Skeletal muscle tissue (tissue), 3 donors: ENCODE measurements at regions not wholly inside any gene's neighbourhood (a gene's known extent, or its start where the extent isn't known, plus 50 kb on each side); places are given as distances from the start of the nearest gene placed in this dataset.
"Not testable (repeated sequence)": the region's sequence is repeated elsewhere in the genome, so short reads cannot be mapped to it uniquely, and the experiment has no call there.

Experiments used
- H3K27ac ChIP-seq: one replicate; pipeline ENCODE4 v1.7.0; 2013; ENCODE audit warnings: mild to moderate bottlenecking, low read depth, low read length, inconsistent platforms
- H3K27me3 ChIP-seq, 3 donors: one replicate each; pipeline ENCODE4 v1.7.0; 2013; ENCODE audit warnings: low read length in 3 of 3; ENCODE audit not compliant: control insufficient read depth in 3 of 3, insufficient read depth in 3 of 3
- H3K36me3 ChIP-seq, 3 donors: one replicate each; pipeline ENCODE4 v1.7.0; 2013; ENCODE audit warnings: low read length in 3 of 3; ENCODE audit not compliant: control insufficient read depth in 3 of 3, insufficient read depth in 3 of 3
- H3K4me1 ChIP-seq, 3 donors: one replicate each; pipeline ENCODE4 v1.7.0; 2013; ENCODE audit warnings: low read length in 3 of 3, mild to moderate bottlenecking in 3 of 3; ENCODE audit not compliant: control insufficient read depth in 3 of 3, insufficient read depth in 3 of 3
- H3K4me3 ChIP-seq, 3 donors: one replicate each; pipeline ENCODE4 v1.7.0; 2013; ENCODE audit warnings: low read length in 3 of 3
- H3K9ac ChIP-seq, 3 donors: one replicate each; pipeline ENCODE4 v1.7.0; 2013; ENCODE audit warnings: low read length in 3 of 3, mild to moderate bottlenecking in 3 of 3, moderate library complexity in 2 of 3, low read depth in 1 of 3
- H3K9me3 ChIP-seq, 3 donors: one replicate each; pipeline ENCODE4 v1.7.0; 2013; ENCODE audit warnings: low read length in 3 of 3; ENCODE audit not compliant: control insufficient read depth in 3 of 3
- donor health status: Osteomylitis.

GRCh38 chr9:42798571-42798970, 615.1 kb downstream of the SPATA31A6 start:
- not testable (repeated sequence) for H3K36me3 ChIP-seq, H3K27me3 ChIP-seq, H3K4me3 ChIP-seq, H3K9ac ChIP-seq, H3K27ac ChIP-seq, H3K9me3 ChIP-seq, H3K4me1 ChIP-seq

DNA sequence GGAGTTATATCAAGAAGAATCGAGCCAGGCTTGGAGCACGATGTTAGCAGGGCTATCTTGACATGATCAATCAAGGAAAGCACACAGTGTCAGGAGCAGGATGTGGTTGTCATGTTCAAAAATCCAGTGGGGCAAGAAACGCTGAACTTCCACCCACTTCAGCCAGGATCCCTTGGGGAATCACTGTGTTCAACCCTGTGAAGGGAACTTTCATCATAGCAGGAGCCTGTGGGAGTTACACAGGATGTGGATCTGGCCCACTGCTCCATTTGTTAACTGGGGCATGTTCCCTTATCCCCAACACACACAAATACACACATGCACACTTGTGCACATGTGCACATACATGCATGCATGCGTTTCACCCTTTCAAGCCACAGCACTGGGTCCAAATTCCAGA, 619.3 kb downstream of the SPATA31A6 start:
- H3K4me3 ChIP-seq, H3K36me3 ChIP-seq, H3K9ac ChIP-seq, H3K9me3 ChIP-seq, H3K4me1 ChIP-seq, H3K27ac ChIP-seq, H3K27me3 ChIP-seq: not testable (repeated sequence)

- H3K9ac ChIP-seq, H3K36me3 ChIP-seq, H3K27me3 ChIP-seq, H3K4me3 ChIP-seq, H3K9me3 ChIP-seq, H3K27ac ChIP-seq, H3K4me1 ChIP-seq: not testable (repeated sequence)
Observed at GRCh38 chr9:42806674-42807073, 623.2 kb downstream of the SPATA31A6 start.

GRCh38 chr9:42821468-42821867, 638.0 kb downstream of the SPATA31A6 start:
- not testable (repeated sequence) for H3K27ac ChIP-seq, H3K4me1 ChIP-seq, H3K36me3 ChIP-seq, H3K4me3 ChIP-seq, H3K9ac ChIP-seq, H3K9me3 ChIP-seq, H3K27me3 ChIP-seq

GRCh38 chr9:42848156-42848555, 664.7 kb downstream of the SPATA31A6 start:
- not testable (repeated sequence) for H3K27me3 ChIP-seq, H3K4me1 ChIP-seq, H3K4me3 ChIP-seq, H3K36me3 ChIP-seq, H3K9me3 ChIP-seq, H3K27ac ChIP-seq, H3K9ac ChIP-seq

DNA sequence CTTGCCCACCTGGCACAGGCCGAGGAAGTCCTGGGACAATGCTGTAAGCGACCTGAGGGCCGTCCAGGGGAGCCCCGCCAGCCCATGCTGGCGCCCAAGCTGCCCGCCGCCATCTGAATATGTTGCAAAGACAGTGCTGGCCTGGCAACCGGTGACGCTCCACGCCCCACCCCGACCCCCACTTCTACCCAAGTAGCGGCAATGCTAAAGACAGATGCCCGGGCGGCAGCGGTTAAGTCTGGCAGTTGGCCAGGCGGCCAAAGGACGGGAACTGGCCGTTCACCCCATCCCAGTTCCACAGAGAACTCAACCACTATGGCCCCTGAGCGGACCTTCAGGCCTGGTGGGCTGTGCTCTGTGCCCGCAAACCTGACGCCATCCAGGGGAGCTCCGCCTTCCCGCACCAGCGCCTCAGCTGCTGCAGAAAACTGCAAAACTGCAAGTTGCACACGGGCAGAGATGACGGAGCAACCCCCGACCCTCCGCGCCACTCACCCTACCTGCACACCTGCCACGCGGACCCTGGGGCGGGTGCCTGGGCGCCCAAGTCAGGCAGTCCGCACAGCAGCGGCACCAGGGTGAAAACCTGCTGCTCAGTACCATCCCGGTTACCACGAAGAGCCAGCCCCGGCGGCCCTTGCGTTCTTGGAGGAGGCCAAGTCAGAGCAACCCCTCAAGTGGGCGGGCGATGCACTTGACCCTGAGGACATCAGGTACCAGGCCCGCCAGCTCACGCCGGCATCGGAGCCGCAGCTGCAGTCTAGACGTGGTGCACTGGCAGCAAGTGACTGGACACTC, 667.6 kb downstream of the SPATA31A6 start:
- not testable (repeated sequence) for H3K27ac ChIP-seq, H3K4me3 ChIP-seq, H3K9me3 ChIP-seq, H3K27me3 ChIP-seq, H3K9ac ChIP-seq, H3K36me3 ChIP-seq, H3K4me1 ChIP-seq

GRCh38 chr9:42851701-42852100, 668.2 kb downstream of the SPATA31A6 start:
- H3K27me3 ChIP-seq, H3K27ac ChIP-seq, H3K4me3 ChIP-seq, H3K36me3 ChIP-seq, H3K4me1 ChIP-seq, H3K9ac ChIP-seq, H3K9me3 ChIP-seq: not testable (repeated sequence)

DNA sequence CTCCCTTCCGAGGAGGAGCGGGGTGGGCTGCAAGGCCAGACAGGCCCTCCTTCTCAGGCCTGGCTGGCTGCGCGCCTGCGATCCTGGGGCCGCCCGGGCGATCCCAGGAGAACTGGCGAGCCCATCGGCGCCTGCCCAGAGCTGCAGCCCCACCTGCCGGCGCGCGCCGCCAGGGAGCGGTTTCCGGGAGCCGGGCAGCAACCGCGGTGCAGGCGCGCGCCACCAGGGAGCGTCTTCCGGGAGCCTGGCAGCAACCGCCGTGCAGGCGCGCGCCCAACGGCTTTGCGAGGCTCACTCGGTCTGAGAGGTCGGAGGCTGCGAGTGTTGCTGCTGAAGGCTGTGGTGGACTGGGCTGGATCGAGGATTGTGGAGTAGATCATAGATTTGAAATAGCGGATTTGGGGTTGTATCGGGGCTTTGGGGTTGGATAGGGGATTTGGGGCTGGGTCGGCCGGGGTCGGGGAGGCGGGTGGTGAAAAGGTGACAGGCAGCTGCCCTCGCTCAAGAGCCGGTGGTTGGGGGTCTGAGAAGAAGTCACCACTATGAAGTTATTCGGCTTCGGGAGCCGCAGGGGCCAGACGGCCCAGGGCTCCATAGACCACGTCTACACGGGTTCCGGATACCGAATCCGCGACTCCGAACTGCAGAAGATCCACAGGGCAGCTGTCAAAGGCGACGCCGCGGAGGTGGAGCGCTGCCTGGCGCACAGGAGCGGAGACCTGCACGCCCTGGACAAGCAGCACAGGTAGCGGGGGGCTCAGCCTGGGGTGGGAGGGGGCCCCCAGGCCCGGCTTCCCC, 668.9 kb downstream of the SPATA31A6 start:
- H3K27me3 ChIP-seq, H3K9ac ChIP-seq, H3K4me1 ChIP-seq, H3K27ac ChIP-seq, H3K9me3 ChIP-seq, H3K36me3 ChIP-seq: not testable (repeated sequence)
- peak overlapping the region in 1 of 3 donors; percentile 35 for H3K4me3 ChIP-seq

DNA sequence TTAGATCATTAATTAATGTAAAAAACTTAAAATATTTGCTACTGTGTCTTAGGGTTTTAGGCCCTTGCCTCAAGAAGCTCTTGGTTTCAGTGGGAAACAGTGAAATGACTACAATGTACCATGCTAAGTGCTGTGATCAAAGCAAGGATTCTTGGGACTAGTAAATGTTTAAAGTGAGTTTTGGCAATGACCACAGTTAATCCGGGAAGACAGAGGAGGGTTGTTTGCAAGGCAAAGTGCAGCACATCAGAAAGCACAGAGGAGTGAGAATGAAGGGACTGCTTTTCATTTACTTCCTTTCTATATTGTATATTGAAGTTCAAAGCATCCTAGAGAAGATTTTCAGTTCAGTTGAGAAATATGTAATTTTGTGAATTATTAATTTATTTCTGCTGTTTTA, 676.7 kb downstream of the SPATA31A6 start:
- H3K27ac ChIP-seq, H3K4me1 ChIP-seq, H3K9me3 ChIP-seq, H3K4me3 ChIP-seq, H3K36me3 ChIP-seq, H3K9ac ChIP-seq, H3K27me3 ChIP-seq: not testable (repeated sequence)

- not testable (repeated sequence) for H3K4me1 ChIP-seq, H3K9me3 ChIP-seq, H3K36me3 ChIP-seq, H3K27me3 ChIP-seq, H3K9ac ChIP-seq, H3K4me3 ChIP-seq, H3K27ac ChIP-seq
Observed at GRCh38 chr9:42862465-42862864, 679.0 kb downstream of the SPATA31A6 start.
